ENCODE measurements at regions not wholly inside any gene's neighbourhood (a gene's known extent, or its start where the extent isn't known, plus 50 kb on each side); places are given as distances from the start of the nearest gene placed in this dataset.

GRCh38 chr3:102661707-102662497 lies 227.1 kb downstream of the ZPLD1 start:
- H3K4me2 ChIP-seq (ENCODE audit: control insufficient read depth, insufficient read depth), result no peak overlapping the region
- POLR2A ChIA-PET, result no interaction called here
- no peaks in the 10 kb centered on the region for H3K36me3 ChIP-seq (ENCODE audit: control insufficient read depth in 2 of 2, insufficient read depth in 2 of 2, low read length in 1 of 2)
- TF ChIP-seq USF2 (IDR thresholded peaks at IDR 0.05; ENCODE audit: borderline replicate concordance, low read depth, low read length) (no peak), IRF3 (IDR thresholded peaks at IDR 0.05) (no peak), ZNF384 (IDR thresholded peaks at IDR 0.05; ENCODE audit: borderline replicate concordance, low read depth, low read length) (no peak), POLR2A (IDR thresholded peaks at IDR 0.05; ENCODE audit: low read depth, low read length) (no peak), PAX5 (IDR thresholded peaks at IDR 0.05; ENCODE audit: borderline replicate concordance, low read depth, low read length) (no peak), MTA3 (IDR thresholded peaks at IDR 0.05; ENCODE audit: borderline replicate concordance, low read length) (no peak), NFXL1 (IDR thresholded peaks at IDR 0.05; ENCODE audit: borderline replicate concordance) (no peak), HDAC6 (IDR thresholded peaks at IDR 0.05; ENCODE audit: unreplicated experiment) (no peak), HDGF (IDR thresholded peaks at IDR 0.05) (no peak), POLR2AphosphoS5 (IDR thresholded peaks at IDR 0.05; ENCODE audit: low read length) (no peak), ATF7 (IDR thresholded peaks at IDR 0.05; ENCODE audit: low read depth) (no peak), E2F8 (IDR thresholded peaks at IDR 0.05; ENCODE audit: low read depth, partially characterized antibody) (no peak), FOXK2 (IDR thresholded peaks at IDR 0.05) (no peak)
- TF ChIP-seq, protein P1, sequence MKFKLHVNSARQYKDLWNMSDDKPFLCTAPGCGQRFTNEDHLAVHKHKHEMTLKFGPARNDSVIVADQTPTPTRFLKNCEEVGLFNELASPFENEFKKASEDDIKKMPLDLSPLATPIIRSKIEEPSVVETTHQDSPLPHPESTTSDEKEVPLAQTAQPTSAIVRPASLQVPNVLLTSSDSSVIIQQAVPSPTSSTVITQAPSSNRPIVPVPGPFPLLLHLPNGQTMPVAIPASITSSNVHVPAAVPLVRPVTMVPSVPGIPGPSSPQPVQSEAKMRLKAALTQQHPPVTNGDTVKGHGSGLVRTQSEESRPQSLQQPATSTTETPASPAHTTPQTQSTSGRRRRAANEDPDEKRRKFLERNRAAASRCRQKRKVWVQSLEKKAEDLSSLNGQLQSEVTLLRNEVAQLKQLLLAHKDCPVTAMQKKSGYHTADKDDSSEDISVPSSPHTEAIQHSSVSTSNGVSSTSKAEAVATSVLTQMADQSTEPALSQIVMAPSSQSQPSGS (IDR thresholded peaks at IDR 0.05; ENCODE audit: low read length), result no peak
- TF ChIP-seq, protein P2, sequence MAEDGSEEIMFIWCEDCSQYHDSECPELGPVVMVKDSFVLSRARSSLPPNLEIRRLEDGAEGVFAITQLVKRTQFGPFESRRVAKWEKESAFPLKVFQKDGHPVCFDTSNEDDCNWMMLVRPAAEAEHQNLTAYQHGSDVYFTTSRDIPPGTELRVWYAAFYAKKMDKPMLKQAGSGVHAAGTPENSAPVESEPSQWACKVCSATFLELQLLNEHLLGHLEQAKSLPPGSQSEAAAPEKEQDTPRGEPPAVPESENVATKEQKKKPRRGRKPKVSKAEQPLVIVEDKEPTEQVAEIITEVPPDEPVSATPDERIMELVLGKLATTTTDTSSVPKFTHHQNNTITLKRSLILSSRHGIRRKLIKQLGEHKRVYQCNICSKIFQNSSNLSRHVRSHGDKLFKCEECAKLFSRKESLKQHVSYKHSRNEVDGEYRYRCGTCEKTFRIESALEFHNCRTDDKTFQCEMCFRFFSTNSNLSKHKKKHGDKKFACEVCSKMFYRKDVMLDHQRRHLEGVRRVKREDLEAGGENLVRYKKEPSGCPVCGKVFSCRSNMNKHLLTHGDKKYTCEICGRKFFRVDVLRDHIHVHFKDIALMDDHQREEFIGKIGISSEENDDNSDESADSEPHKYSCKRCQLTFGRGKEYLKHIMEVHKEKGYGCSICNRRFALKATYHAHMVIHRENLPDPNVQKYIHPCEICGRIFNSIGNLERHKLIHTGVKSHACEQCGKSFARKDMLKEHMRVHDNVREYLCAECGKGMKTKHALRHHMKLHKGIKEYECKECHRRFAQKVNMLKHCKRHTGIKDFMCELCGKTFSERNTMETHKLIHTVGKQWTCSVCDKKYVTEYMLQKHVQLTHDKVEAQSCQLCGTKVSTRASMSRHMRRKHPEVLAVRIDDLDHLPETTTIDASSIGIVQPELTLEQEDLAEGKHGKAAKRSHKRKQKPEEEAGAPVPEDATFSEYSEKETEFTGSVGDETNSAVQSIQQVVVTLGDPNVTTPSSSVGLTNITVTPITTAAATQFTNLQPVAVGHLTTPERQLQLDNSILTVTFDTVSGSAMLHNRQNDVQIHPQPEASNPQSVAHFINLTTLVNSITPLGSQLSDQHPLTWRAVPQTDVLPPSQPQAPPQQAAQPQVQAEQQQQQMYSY (CRISPR knock-in tag; IDR thresholded peaks at IDR 0.05), result no peak
- CTCF ChIA-PET, result interaction anchor here (0.9 kb wide), 1 partner anchor 12 kb away, joined by 4 read pairs; no protein-coding TSS in a partner anchor
- SMC1A ChIA-PET (ENCODE audit: uncharacterized antibody, unreplicated experiment), result interaction anchor here (0.6 kb wide), 1 partner anchor 640 kb away, joined by 3 read pairs; no protein-coding TSS in a partner anchor
- H2AFZ ChIP-seq (ENCODE audit: control insufficient read depth, low read depth, low read length), result no peak overlapping the region
- H4K20me1 ChIP-seq (ENCODE audit: control insufficient read depth, insufficient read depth), result no peaks in the 10 kb centered on the region
- H3K9me3 ChIP-seq (replicated peaks; ENCODE audit: control insufficient read depth, insufficient read depth, low read length), result no peaks in the 10 kb centered on the region
- in situ Hi-C loops (cut with MboI) (no loop called here), intact Hi-C loops (cut with micrococcal nuclease; ENCODE audit: unreplicated experiment) (no loop called here)
- FAIRE-seq (no peak), ATAC-seq (no peak), DNase-seq (ENCODE audit: low read depth, low spot score) (no peak)
- BruUV-seq (replicated peaks), result no TSS peak
- no peak overlapping the region for H3K4me3 ChIP-seq
- no peaks in the 10 kb centered on the region for H3K79me2 ChIP-seq (ENCODE audit: control insufficient read depth, insufficient read depth, low read length)
- H3K4me1 ChIP-seq (ENCODE audit: control insufficient read depth, insufficient read depth, low read length), result no peaks in the 10 kb centered on the region
- RAD21 ChIA-PET (ENCODE audit: unreplicated experiment), result no interaction called here
- WGBS (ENCODE audit: insufficient coverage, insufficient replicate concordance, low lambda C conversion rate, missing lambda C conversion rate), result 32% methylated on average over 5 of the region's 5 CpGs
- no peak overlapping the region for H3K27ac ChIP-seq (ENCODE audit: control insufficient read depth, insufficient read depth)
- no peak overlapping the region for H3K9ac ChIP-seq (ENCODE audit: control insufficient read depth, insufficient read depth, low read length)
- no peaks in the 10 kb centered on the region; a peak in 1 of 4 replicates for H3K27me3 ChIP-seq (replicated peaks in 1 of 2; ENCODE audit: control insufficient read depth in 2 of 2, insufficient read depth in 2 of 2, low read length in 1 of 2)
